Tibial nerve (tissue), 4 donors: ENCODE measurements at regions not wholly inside any gene's neighbourhood (a gene's known extent, or its start where the extent isn't known, plus 50 kb on each side); places are given as distances from the start of the nearest gene placed in this dataset.

ENCODE experiments used
- CTCF ChIP-seq, 5 experiments: fragments of 200-600 bp in 3 of 5; fragments of 450-650 bp in 2 of 5; sonication (generic) in 3 of 5; IDR thresholded peaks; one replicate each; pipeline ENCODE4 v1.5.1; 2016 to 2019; ENCODE audit warnings: antibody characterized with exemption in 5 of 5, mild to moderate bottlenecking in 3 of 5, moderate library complexity in 2 of 5
- EP300 ChIP-seq, 2 donors: sonication (generic); formaldehyde crosslinking; IDR thresholded peaks; one replicate each; pipeline ENCODE4 v1.6.1; 2017; ENCODE audit warnings: antibody characterized with exemption in 2 of 2, mild to moderate bottlenecking in 1 of 2
- POLR2A ChIP-seq, 2 donors: fragments of 450-650 bp; IDR thresholded peaks; one replicate each; pipeline ENCODE4 v1.6.1; 2017; ENCODE audit warnings: antibody characterized with exemption in 2 of 2, mild to moderate bottlenecking in 2 of 2, moderate library complexity in 2 of 2

DNA sequence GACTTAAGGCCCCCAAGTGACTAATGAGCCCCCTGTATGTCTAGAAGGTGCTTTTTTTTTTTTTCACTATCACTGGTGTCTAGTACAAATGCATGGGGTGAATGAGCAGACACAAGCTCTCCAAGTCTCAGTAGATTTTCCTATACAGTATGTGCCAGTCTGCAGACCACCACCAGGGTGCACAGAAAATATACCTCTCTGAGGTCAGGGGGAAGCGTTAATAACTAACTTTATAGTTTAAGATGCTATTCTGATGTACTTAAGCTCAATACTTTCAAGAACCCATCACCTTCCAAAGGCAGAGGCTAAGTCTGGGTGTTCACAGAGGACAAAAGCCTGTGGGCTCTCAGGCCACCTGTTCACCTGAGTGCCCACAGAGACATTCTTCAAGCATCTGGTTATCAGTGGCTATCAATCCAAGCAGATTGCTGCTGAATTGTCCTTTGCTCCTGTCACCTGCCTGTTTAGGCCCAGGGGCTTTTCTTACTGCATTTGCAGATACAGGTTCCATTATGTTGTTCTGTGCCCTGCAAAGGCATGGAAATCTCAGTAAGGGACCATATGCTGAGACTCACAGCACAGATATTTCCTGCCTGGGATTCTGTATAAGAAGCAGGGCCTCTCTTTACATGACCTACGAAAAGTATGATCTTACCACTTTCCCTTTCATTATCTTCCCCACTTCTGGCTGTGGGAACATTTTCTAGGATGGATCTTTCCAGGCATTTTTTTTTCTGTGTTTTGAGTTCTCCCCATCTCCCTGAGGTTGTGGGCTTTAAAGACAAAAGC is 534.6 kb downstream of the TNS1 start:
- no peak for TF ChIP-seq EP300 (IDR thresholded peaks at IDR 0.05)
- TF ChIP-seq CTCF (IDR thresholded peaks at IDR 0.05), result no peak
- no peak for TF ChIP-seq POLR2A (IDR thresholded peaks at IDR 0.05)
